K562 (cell line): ENCODE measurements at regions not wholly inside any gene's neighbourhood (a gene's known extent, or its start where the extent isn't known, plus 50 kb on each side); places are given as distances from the start of the nearest gene placed in this dataset.

ENCODE experiments used
- ATAC-seq: fragments of 200-7000 bp; cut with Tn5 transposase; 3 replicates; pipeline ENCODE4 v1.9.1; 2020; ENCODE audit warnings: moderate library complexity
- BruUV-seq: library from RNA; stranded (reverse); fragments of 400-500 nt; replicated peaks from 2 replicates; lab custom pipeline; 2021; lab: Mats Ljungman, UMichigan
- CTCF ChIA-PET: fragments of 300-600 bp; formaldehyde crosslinking; extraction: SDS; loops from one replicate; lab custom pipeline; 2021; ENCODE audit warnings: low intra/inter-chr PET ratio; lab: Yijun Ruan, JAX
- POLR2A ChIA-PET: fragments of 300-600, 350-650 bp; sonication (Branson Sonifier 250); formaldehyde crosslinking; extraction: SDS; loops from one replicate; lab custom pipeline; 2021; ENCODE audit warnings: antibody characterized with exemption, inconsistent platforms; lab: Yijun Ruan, JAX
- DNase-seq, 4 experiments: peaks; one replicate each; pipeline versions ENCODE4 v3.0.0 to v3.0.0-alpha.2; 2011 to 2018; ENCODE audit warnings: low spot score in 3 of 4, mixed read lengths in 3 of 4; ENCODE audit errors: extremely low read depth in 1 of 4
- FAIRE-seq: peaks from 2 replicates; lab custom pipeline; 2011; peaks lifted over from hg19 to GRCh38; lab: Jason Lieb, UNC
- H2AFZ ChIP-seq: 2 replicates; pipeline ENCODE4 v1.6.0; 2011; ENCODE audit warnings: low read depth, low read length, control low read depth, inconsistent platforms
- H3K27ac ChIP-seq: fragments of 200-600 bp; 3 replicates; pipeline ENCODE4 v1.8.0; 2011; ENCODE audit warnings: low read depth, mild to moderate bottlenecking, control low read depth, inconsistent platforms, low read length, moderate library complexity, mixed read lengths; ENCODE audit errors: extremely low read depth
- H3K27me3 ChIP-seq, 2 experiments: fragments of 300-600 bp in 1 of 2; 2 replicates in 1 of 2; 3 replicates in 1 of 2; pipeline versions ENCODE4 v1.6.0 to v1.8.0; 2011; ENCODE audit warnings: inconsistent platforms in 2 of 2, low read length in 2 of 2, mild to moderate bottlenecking in 1 of 2, mixed read lengths in 1 of 2, moderate library complexity in 1 of 2; ENCODE audit not compliant: control insufficient read depth in 2 of 2, insufficient read depth in 2 of 2
- H3K36me3 ChIP-seq: fragments of 300-600 bp; 3 replicates; pipeline ENCODE4 v1.8.0; 2011; ENCODE audit warnings: mild to moderate bottlenecking, low read length, inconsistent platforms; ENCODE audit not compliant: control insufficient read depth, insufficient read depth
- H3K4me1 ChIP-seq, 2 experiments: fragments of 200-600 bp in 1 of 2; replicated peaks in 1 of 2; 2 replicates in 1 of 2; 3 replicates in 1 of 2; pipeline versions ENCODE4 v1.5.1 to v1.8.0; 2011; ENCODE audit warnings: inconsistent platforms in 2 of 2, low read length in 2 of 2, mild to moderate bottlenecking in 1 of 2, mixed read lengths in 1 of 2, moderate library complexity in 1 of 2; ENCODE audit not compliant: control insufficient read depth in 2 of 2, insufficient read depth in 2 of 2
- H3K4me2 ChIP-seq: 2 replicates; pipeline ENCODE4 v1.6.1; 2011; ENCODE audit warnings: low read length, control low read depth, inconsistent platforms, mixed read lengths; ENCODE audit not compliant: insufficient read depth
- H3K4me3 ChIP-seq: fragments of 200-600 bp; sonication (generic), shearing (Covaris generic); 2 replicates; pipeline ENCODE4 v1.5.1; 2016; ENCODE audit warnings: control low read depth, inconsistent platforms
- H3K79me2 ChIP-seq: fragments of 200-600 bp; 3 replicates; pipeline ENCODE4 v1.8.0; 2011; ENCODE audit warnings: low read length, inconsistent platforms; ENCODE audit not compliant: control insufficient read depth, insufficient read depth
- H3K9ac ChIP-seq, 2 experiments: 2 replicates each; pipeline versions ENCODE4 v1.6.0 to v1.6.1; 2011; ENCODE audit warnings: low read depth in 2 of 2, low read length in 2 of 2, control low read depth in 1 of 2, inconsistent platforms in 1 of 2, mild to moderate bottlenecking in 1 of 2, mixed read lengths in 1 of 2; ENCODE audit not compliant: insufficient read depth in 1 of 2
- H3K9me1 ChIP-seq: one replicate; pipeline ENCODE4 v1.6.0; 2011; ENCODE audit warnings: inconsistent platforms, mild to moderate bottlenecking, low read length, moderate library complexity; ENCODE audit not compliant: control insufficient read depth, insufficient read depth
- H3K9me3 ChIP-seq: replicated peaks from 2 replicates; pipeline ENCODE4 v1.5.1; 2011; ENCODE audit warnings: low read depth, low read length, inconsistent platforms; ENCODE audit not compliant: control insufficient read depth, insufficient read depth
- H4K20me1 ChIP-seq: replicated peaks from 2 replicates; pipeline ENCODE4 v1.6.1; 2011; ENCODE audit warnings: low read length, inconsistent platforms, mixed read lengths; ENCODE audit not compliant: control insufficient read depth, insufficient read depth
- E2F6 ChIP-seq, 2 experiments: IDR thresholded peaks; 2 replicates each; pipeline ENCODE4 v1.6.1; 2011; ENCODE audit warnings: borderline replicate concordance in 1 of 2, control low read depth in 1 of 2, low read depth in 1 of 2, low read length in 1 of 2, mild to moderate bottlenecking in 1 of 2, mixed read lengths in 1 of 2, moderate library complexity in 1 of 2; ENCODE audit not compliant: insufficient read depth in 1 of 2, insufficient read length in 1 of 2, poor library complexity in 1 of 2, severe bottlenecking in 1 of 2; ENCODE audit errors: extremely low read depth in 1 of 2
- EGR1 ChIP-seq: fragments of 450-650 bp; conservative IDR thresholded peaks from 2 replicates; pipeline ENCODE4 v1.6.1; 2017; ENCODE audit warnings: mild to moderate bottlenecking
- FUS ChIP-seq: fragments of 200-400 bp; formaldehyde crosslinking; optimal IDR thresholded peaks from 2 replicates; pipeline ENCODE3; 2017; ENCODE audit warnings: low read depth, low read length
- GATA2 ChIP-seq: sonication (generic); formaldehyde crosslinking; IDR thresholded peaks from 2 replicates; pipeline ENCODE4 v1.4.0; 2020; ENCODE audit warnings: mild to moderate bottlenecking, missing genetic modification reagents
- HNRNPH1 ChIP-seq: fragments of 200-400 bp; formaldehyde crosslinking; optimal IDR thresholded peaks from 2 replicates; pipeline ENCODE3; 2017; ENCODE audit warnings: low read depth, mild to moderate bottlenecking, low read length, moderate library complexity
- KLF6 ChIP-seq: fragments of 250-450 bp; sonication (Bioruptor Pico); IDR thresholded peaks from 2 replicates; pipeline ENCODE4 v1.4.0; 2020; ENCODE audit warnings: mild to moderate bottlenecking, moderate library complexity, borderline replicate concordance
- MAX ChIP-seq: sonication (generic); formaldehyde crosslinking; IDR thresholded peaks from 2 replicates; pipeline ENCODE4 v1.9.0; 2022; ENCODE audit warnings: mild to moderate bottlenecking, missing genetic modification reagents
- MECOM ChIP-seq: fragments of 250-450 bp; sonication (Bioruptor Pico); IDR thresholded peaks from 2 replicates; pipeline ENCODE4 v1.8.0; 2022; ENCODE audit warnings: inconsistent platforms
- MEIS2 ChIP-seq: fragments of 450-650 bp; IDR thresholded peaks from 2 replicates; pipeline ENCODE4 v1.6.1; 2014; ENCODE audit warnings: mild to moderate bottlenecking; ENCODE audit not compliant: partially characterized antibody
- NFIC ChIP-seq: fragments of 450-650 bp; IDR thresholded peaks from 2 replicates; pipeline ENCODE4 v1.6.1; 2017; ENCODE audit warnings: mild to moderate bottlenecking, inconsistent platforms
- NFIX ChIP-seq: fragments of 250-450 bp; sonication (Bioruptor Pico); IDR thresholded peaks from 2 replicates; pipeline ENCODE4 v1.4.0; 2020; ENCODE audit warnings: low read depth, mild to moderate bottlenecking, moderate library complexity
- PRPF4 ChIP-seq: fragments of 200-400 bp; formaldehyde crosslinking; IDR thresholded peaks from one replicate; pipeline ENCODE4 v1.6.1; 2017; ENCODE audit warnings: low read length, low read depth, mild to moderate bottlenecking; ENCODE audit not compliant: insufficient read depth, poor library complexity, severe bottlenecking
- SIN3B ChIP-seq: fragments of 450-650 bp; IDR thresholded peaks from 2 replicates; pipeline ENCODE4 v1.6.1; 2017; ENCODE audit warnings: low read depth, mild to moderate bottlenecking, moderate library complexity
- SPI1 ChIP-seq: IDR thresholded peaks from 2 replicates; pipeline ENCODE4 v1.6.1; 2011; ENCODE audit warnings: low read depth, low read length, control low read depth, borderline replicate concordance
- TAF1 ChIP-seq: IDR thresholded peaks from 2 replicates; pipeline ENCODE4 v1.6.1; 2011; ENCODE audit warnings: mild to moderate bottlenecking, low read length, moderate library complexity; ENCODE audit not compliant: insufficient read depth, control insufficient read depth, severe bottlenecking; ENCODE audit errors: extremely low read depth
- ZNF121 ChIP-seq: sonication (generic); formaldehyde crosslinking; conservative IDR thresholded peaks from 2 replicates; pipeline ENCODE4 v1.8.0; 2022; ENCODE audit warnings: missing genetic modification reagents
- ZNF398 ChIP-seq: fragments of 250-450 bp; sonication (Bioruptor Pico); IDR thresholded peaks from 2 replicates; pipeline ENCODE4 v1.8.0; 2021; ENCODE audit warnings: moderate library complexity, mild to moderate bottlenecking, inconsistent platforms
- WGBS: fragments of 100-300 bp; shearing (Covaris generic); methylation state at CpG from one replicate; pipeline ENCODE4 v1.1.6; 2016; ENCODE audit warnings: low coverage, mixed read lengths; ENCODE audit not compliant: insufficient coverage; ENCODE audit errors: missing lambda C conversion rate; 5-methylcytosine and 5-hydroxymethylcytosine counted together
- in situ Hi-C: fragments of 300-500 bp; cut with MboI; formaldehyde crosslinking; loops from 4 replicates; pipeline ENCODE4 v1.15.0; 2018; ENCODE audit warnings: inconsistent platforms, mixed read lengths
- intact Hi-C: fragments of 100-400 bp; cut with micrococcal nuclease; formaldehyde crosslinking; loops from 2 replicates; pipeline ENCODE4 v1.14.2; 2022

- H4K20me1 ChIP-seq: no peaks in the 10 kb centered on the region
- in situ Hi-C loops: no loop called here
- ChIA-PET CTCF (no interaction called here), POLR2A (no interaction called here)
- no peaks in the 10 kb centered on the region for H3K9me3 ChIP-seq
- no peak for ATAC-seq
- no TSS peak for BruUV-seq
- WGBS: 0% methylated on average over 2 of the region's 2 CpGs
- no peak for FAIRE-seq
- no peak overlapping the region for H2AFZ ChIP-seq
- intact Hi-C loops: no loop called here
- H3K4me1 ChIP-seq: no peaks in the 10 kb centered on the region
- no peak overlapping the region for H3K4me2 ChIP-seq
- DNase-seq: peak in 2 of 4 experiments; percentile 11 to 35
- no peaks in the 10 kb centered on the region for H3K36me3 ChIP-seq
- H3K9me1 ChIP-seq: no peaks in the 10 kb centered on the region
- no peak overlapping the region for H3K4me3 ChIP-seq
- H3K79me2 ChIP-seq: no peaks in the 10 kb centered on the region
- no peak overlapping the region for H3K27ac ChIP-seq
- no peaks in the 10 kb centered on the region for H3K27me3 ChIP-seq
- no peak overlapping the region for H3K9ac ChIP-seq
- TF ChIP-seq NFIC (peak; percentile 99), EGR1 (no peak), ZNF398 (no peak), TAF1 (no peak), NFIX (peak; percentile 94), ZNF121 (CRISPR knock-in tag) (no peak), SIN3B (no peak), GATA2 (CRISPR knock-in tag) (no peak), HNRNPH1 (no peak), SPI1 (no peak), KLF6 (no peak), PRPF4 (no peak), FUS (no peak), MAX (CRISPR knock-in tag) (no peak), MECOM (CRISPR knock-in tag) (no peak), E2F6 (IDR thresholded peaks at IDR 0.05; ENCODE audit: borderline replicate concordance in 1 of 2, extremely low read depth in 1 of 2, insufficient read depth in 1 of 2, insufficient read length in 1 of 2, low read depth in 1 of 2, low read length in 1 of 2, poor library complexity in 1 of 2, severe bottlenecking in 1 of 2) (no peak), MEIS2 (peak; percentile 44)
These were observed 259.9 kb upstream of the ATP11B start for GRCh38 chr3:182533394-182533793.
